CD4-positive, alpha-beta T cell (primary cell): ENCODE measurements at regions not wholly inside any gene's neighbourhood (a gene's known extent, or its start where the extent isn't known, plus 50 kb on each side); places are given as distances from the start of the nearest gene placed in this dataset.
A peak's percentile ranks its signal among the peaks of the same experiment; 100 is the strongest.

Experiments
- ATAC-seq: fragments of 200-7000 bp; cut with Tn5 transposase; one replicate; pipeline ENCODE4 v1.10.0; 2022; ENCODE audit warnings: mild to moderate bottlenecking; ENCODE audit not compliant: poor library complexity
- CTCF ChIA-PET: fragments of 350-600 bp; sonication (Branson Sonifier 250); formaldehyde crosslinking; loops from one replicate; lab custom pipeline; 2021; ENCODE audit warnings: antibody characterized with exemption, inconsistent platforms; lab: Charles Lee
- POLR2A ChIA-PET: fragments of 350-600 bp; sonication (Branson Sonifier 250); formaldehyde crosslinking; loops from one replicate; lab custom pipeline; 2021; ENCODE audit warnings: antibody characterized with exemption, inconsistent platforms; lab: Charles Lee
- DNase-seq, 14 experiments: peaks; one replicate each; pipeline ENCODE4 v3.0.0-alpha.2; 2013 to 2020; ENCODE audit warnings: mixed read lengths in 2 of 14
- H3K27ac ChIP-seq, 2 donors: one replicate each; pipeline versions ENCODE4 v1.5.1 to v1.7.0; 2013; ENCODE audit warnings: low read length in 2 of 2, low read depth in 1 of 2, mild to moderate bottlenecking in 1 of 2
- H3K27me3 ChIP-seq, 2 experiments: 1 replicate in 1 of 2; 2 replicates in 1 of 2; pipeline versions ENCODE4 v1.6.1 to v1.7.0; 2013; ENCODE audit warnings: low read length in 2 of 2, control low read depth in 1 of 2, mild to moderate bottlenecking in 1 of 2, moderate library complexity in 1 of 2; ENCODE audit not compliant: insufficient read depth in 2 of 2, control insufficient read depth in 1 of 2
- H3K36me3 ChIP-seq: one replicate; pipeline ENCODE4 v1.6.1; 2013; ENCODE audit warnings: low read length, control low read depth; ENCODE audit not compliant: insufficient read depth
- H3K4me1 ChIP-seq: one replicate; pipeline ENCODE4 v1.6.1; 2013; ENCODE audit warnings: low read length, control low read depth; ENCODE audit not compliant: insufficient read depth
- H3K4me3 ChIP-seq: one replicate; pipeline ENCODE4 v1.5.1; 2013; ENCODE audit warnings: mild to moderate bottlenecking, low read length, moderate library complexity
- H3K9me3 ChIP-seq, 2 experiments: 1 replicate in 1 of 2; 2 replicates in 1 of 2; pipeline versions ENCODE4 v1.6.1 to v1.7.0; 2013; ENCODE audit warnings: low read length in 2 of 2, mild to moderate bottlenecking in 2 of 2, control low read depth in 1 of 2, moderate library complexity in 1 of 2; ENCODE audit not compliant: control insufficient read depth in 1 of 2, insufficient read depth in 1 of 2
- H3K27ac Mint-ChIP-seq: one replicate; pipeline ENCODE4 v1.8.0; 2020; ENCODE audit warnings: mixed read lengths
- H3K27me3 Mint-ChIP-seq: one replicate; pipeline ENCODE4 v1.8.0; 2021; ENCODE audit warnings: mixed read lengths
- H3K36me3 Mint-ChIP-seq: one replicate; pipeline ENCODE4 v1.8.0; 2021; ENCODE audit warnings: low read depth, mixed read lengths
- H3K4me1 Mint-ChIP-seq: one replicate; pipeline ENCODE4 v1.8.0; 2021; ENCODE audit warnings: low read depth, mixed read lengths
- H3K4me3 Mint-ChIP-seq: one replicate; pipeline ENCODE4 v1.8.0; 2020; ENCODE audit warnings: mild to moderate bottlenecking, mixed read lengths
- H3K9me3 Mint-ChIP-seq: one replicate; pipeline ENCODE4 v1.8.0; 2020; ENCODE audit warnings: mixed read lengths
- intact Hi-C, 2 experiments: fragments of 100-400 bp; cut with DNase I in 1 of 2; cut with micrococcal nuclease in 1 of 2; formaldehyde crosslinking; loops; one replicate each; pipeline versions ENCODE4 v1.15.1 to v1.9.0; 2023 to 2025; cut with DNase I, micrococcal nuclease
- TF ChIP-seq, protein P1 (sequence below): fragments of 200-600 bp; IDR thresholded peaks from one replicate; pipeline ENCODE4 v1.8.0; 2022; ENCODE audit warnings: antibody characterized with exemption, mild to moderate bottlenecking

DNA sequence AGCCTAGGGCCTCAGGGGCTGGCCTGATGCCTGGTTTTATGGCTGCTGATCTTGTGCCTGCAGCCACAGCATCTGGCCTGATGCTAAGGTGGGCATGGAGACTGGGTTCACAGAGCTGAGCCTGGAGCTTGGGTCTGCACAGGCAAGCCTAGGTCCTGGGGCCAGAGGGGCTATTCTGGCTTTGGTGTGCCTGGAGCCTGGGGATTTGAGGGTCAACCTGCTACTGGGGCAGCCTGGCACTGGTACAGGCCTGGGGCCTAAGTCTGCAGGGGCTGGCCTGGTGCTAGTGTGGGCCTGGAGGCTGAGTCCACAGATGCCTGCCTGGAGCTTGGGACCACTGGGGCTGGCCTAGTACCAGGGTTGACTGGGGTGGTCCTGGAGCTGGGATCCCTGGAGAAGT is 481.8 kb upstream of the GHITM start:
- intact Hi-C loops: no loop called here
- no peaks in the 10 kb centered on the region for H3K4me1 Mint-ChIP-seq
- Histone ChIP-seq H3K36me3 (no peaks in the 10 kb centered on the region), H3K4me3 (no peak overlapping the region), H3K4me1 (peaks cover 3% of the 10 kb centered on the region), H3K27me3 (no peaks in the 10 kb centered on the region), H3K9me3 (peaks cover 0 to 10% of the 10 kb centered on the region in 2 experiments), H3K27ac (no peak overlapping the region)
- no peaks in the 10 kb centered on the region for H3K27me3 Mint-ChIP-seq
- H3K9me3 Mint-ChIP-seq: peaks cover 2% of the 10 kb centered on the region
- DNase-seq (peak in 1 of 14 experiments; percentile 0), ATAC-seq (no peak)
- no peaks in the 10 kb centered on the region for H3K36me3 Mint-ChIP-seq
- H3K4me3 Mint-ChIP-seq: no peak overlapping the region
- H3K27ac Mint-ChIP-seq: no peak overlapping the region
- TF ChIP-seq, protein P1, sequence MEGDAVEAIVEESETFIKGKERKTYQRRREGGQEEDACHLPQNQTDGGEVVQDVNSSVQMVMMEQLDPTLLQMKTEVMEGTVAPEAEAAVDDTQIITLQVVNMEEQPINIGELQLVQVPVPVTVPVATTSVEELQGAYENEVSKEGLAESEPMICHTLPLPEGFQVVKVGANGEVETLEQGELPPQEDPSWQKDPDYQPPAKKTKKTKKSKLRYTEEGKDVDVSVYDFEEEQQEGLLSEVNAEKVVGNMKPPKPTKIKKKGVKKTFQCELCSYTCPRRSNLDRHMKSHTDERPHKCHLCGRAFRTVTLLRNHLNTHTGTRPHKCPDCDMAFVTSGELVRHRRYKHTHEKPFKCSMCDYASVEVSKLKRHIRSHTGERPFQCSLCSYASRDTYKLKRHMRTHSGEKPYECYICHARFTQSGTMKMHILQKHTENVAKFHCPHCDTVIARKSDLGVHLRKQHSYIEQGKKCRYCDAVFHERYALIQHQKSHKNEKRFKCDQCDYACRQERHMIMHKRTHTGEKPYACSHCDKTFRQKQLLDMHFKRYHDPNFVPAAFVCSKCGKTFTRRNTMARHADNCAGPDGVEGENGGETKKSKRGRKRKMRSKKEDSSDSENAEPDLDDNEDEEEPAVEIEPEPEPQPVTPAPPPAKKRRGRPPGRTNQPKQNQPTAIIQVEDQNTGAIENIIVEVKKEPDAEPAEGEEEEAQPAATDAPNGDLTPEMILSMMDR: no peak
- ChIA-PET CTCF (no interaction called here), POLR2A (no interaction called here)

DNA sequence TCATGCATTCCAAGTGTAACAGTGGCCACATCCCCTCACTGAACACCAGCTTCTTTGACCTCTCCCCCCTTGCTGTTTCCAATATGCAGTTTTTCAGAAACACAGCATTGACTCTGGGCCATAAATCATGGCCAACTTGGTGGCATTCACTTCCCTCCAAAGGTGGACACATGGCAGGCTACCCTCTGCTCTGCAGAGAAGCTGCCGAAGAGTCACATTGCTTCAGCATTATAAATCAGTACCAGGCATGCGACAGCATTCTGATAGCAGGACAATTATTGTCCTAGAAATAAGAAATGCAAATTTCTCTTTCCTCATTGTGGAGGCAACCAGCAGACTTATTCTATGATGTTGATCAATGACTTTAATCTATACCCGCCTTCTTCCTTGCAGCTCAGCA is 475.4 kb upstream of the GHITM start:
- no peaks in the 10 kb centered on the region for H3K27me3 Mint-ChIP-seq

DNA sequence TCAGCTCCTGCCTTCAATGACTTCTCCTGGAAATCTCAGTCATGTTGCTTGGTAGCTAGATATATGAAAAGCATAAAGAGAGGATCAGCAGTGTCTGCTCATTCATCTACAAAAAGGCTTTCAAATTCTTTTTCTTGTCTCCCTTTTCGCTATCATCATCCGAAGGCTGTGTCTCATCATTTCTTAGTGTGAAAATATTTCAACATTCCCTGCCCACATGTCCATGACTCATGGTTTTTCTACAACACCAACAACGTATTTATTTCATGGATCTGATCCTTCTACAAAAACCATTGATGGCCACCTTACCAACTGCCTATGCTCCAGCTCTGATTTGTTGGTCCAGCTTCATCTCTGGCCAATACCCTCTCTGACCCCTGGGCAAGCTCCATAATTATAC is 472.5 kb upstream of the GHITM start:
- Mint-ChIP-seq H3K36me3 (no peaks in the 10 kb centered on the region), H3K9me3 (peaks cover 6% of the 10 kb centered on the region), H3K27me3 (no peaks in the 10 kb centered on the region), H3K27ac (no peak overlapping the region), H3K4me3 (no peak overlapping the region), H3K4me1 (no peaks in the 10 kb centered on the region)
- intact Hi-C loops: no loop called here
- DNase-seq (no peak), ATAC-seq (no peak)
- H3K36me3 ChIP-seq: no peaks in the 10 kb centered on the region
- H3K27ac ChIP-seq: no peak overlapping the region
- ChIA-PET CTCF (no interaction called here), POLR2A (no interaction called here)
- TF ChIP-seq, protein P1: no peak
- no peaks in the 10 kb centered on the region for H3K4me1 ChIP-seq
- H3K27me3 ChIP-seq: no peaks in the 10 kb centered on the region
- no peaks in the 10 kb centered on the region for H3K9me3 ChIP-seq
- H3K4me3 ChIP-seq: no peak overlapping the region

More for the DNA sequence above, 475.4 kb upstream of the GHITM start:
- Mint-ChIP-seq H3K4me3 (no peak overlapping the region), H3K4me1 (no peaks in the 10 kb centered on the region), H3K9me3 (peaks cover 3% of the 10 kb centered on the region), H3K27ac (no peak overlapping the region), H3K36me3 (no peaks in the 10 kb centered on the region)
- ATAC-seq (no peak), DNase-seq (no peak)
- TF ChIP-seq, protein P1: no peak
- Histone ChIP-seq H3K27me3 (no peaks in the 10 kb centered on the region), H3K36me3 (no peaks in the 10 kb centered on the region), H3K4me3 (no peak overlapping the region), H3K27ac (no peak overlapping the region), H3K4me1 (no peaks in the 10 kb centered on the region), H3K9me3 (no peaks in the 10 kb centered on the region)
- intact Hi-C loops: no loop called here
- ChIA-PET CTCF (no interaction called here), POLR2A (no interaction called here)
